Activated CD4-positive, alpha-beta T cell treated with anti-CD3 and anti-CD28 coated beads, Interleukin-2, amount 10 ng/mL, durations not matched to agents 24 days and 14 days (primary cell): ENCODE measurements at regions not wholly inside any gene's neighbourhood (a gene's known extent, or its start where the extent isn't known, plus 50 kb on each side); places are given as distances from the start of the nearest gene placed in this dataset.

Experiments used
- DNase-seq: peaks from one replicate; pipeline ENCODE4 v3.0.0; 2022
- H3K27ac Mint-ChIP-seq: one replicate; pipeline ENCODE4 v1.8.0; 2022; ENCODE audit warnings: mild to moderate bottlenecking, mixed read lengths
- H3K27me3 Mint-ChIP-seq: one replicate; pipeline ENCODE4 v1.8.0; 2022; ENCODE audit warnings: mixed read lengths
- H3K36me3 Mint-ChIP-seq: one replicate; pipeline ENCODE4 v1.8.0; 2022; ENCODE audit warnings: low read depth, mild to moderate bottlenecking, mixed read lengths
- H3K4me1 Mint-ChIP-seq: one replicate; pipeline ENCODE4 v1.8.0; 2021; ENCODE audit warnings: mixed read lengths
- H3K4me3 Mint-ChIP-seq: one replicate; pipeline ENCODE4 v1.8.0; 2022; ENCODE audit warnings: mild to moderate bottlenecking, moderate library complexity, mixed read lengths
- H3K9me3 Mint-ChIP-seq: one replicate; pipeline ENCODE4 v1.8.0; 2021; ENCODE audit warnings: mixed read lengths
- intact Hi-C: fragments of 100-400 bp; cut with micrococcal nuclease; formaldehyde crosslinking; loops from one replicate; pipeline ENCODE4 v1.15.1; 2023

DNA sequence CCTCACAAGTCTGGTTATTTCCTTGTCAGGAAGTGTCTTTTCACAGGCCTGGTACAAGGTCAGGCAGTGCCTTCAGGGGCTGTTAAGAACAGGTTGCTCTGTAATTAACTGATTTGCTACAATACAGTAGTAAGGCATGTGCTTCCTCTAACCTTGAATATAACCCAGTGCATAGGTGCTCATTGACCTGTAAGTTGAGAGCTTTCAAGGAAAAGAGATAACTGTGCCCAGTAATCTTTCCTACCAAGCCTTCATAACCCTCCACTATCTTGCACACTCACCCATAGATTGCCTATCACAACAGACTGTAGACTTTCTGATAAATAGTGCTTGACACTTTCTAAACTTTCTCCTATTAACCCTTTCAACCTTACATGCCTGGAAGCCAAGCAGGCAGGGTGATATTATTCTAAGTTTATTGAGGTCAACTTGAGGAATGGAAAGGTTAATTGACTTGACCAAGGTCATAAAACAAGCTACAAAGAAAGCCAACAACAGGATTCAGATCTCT, 148.1 kb downstream of the PPARGC1A start:
- no peaks in the 10 kb centered on the region for H3K36me3 Mint-ChIP-seq
- H3K9me3 Mint-ChIP-seq = no peaks in the 10 kb centered on the region
- H3K4me3 Mint-ChIP-seq = no peak overlapping the region
- no peak overlapping the region for H3K27ac Mint-ChIP-seq
- intact Hi-C loops = no loop called here
- no peak for DNase-seq
- no peaks in the 10 kb centered on the region for H3K27me3 Mint-ChIP-seq
- no peaks in the 10 kb centered on the region for H3K4me1 Mint-ChIP-seq

DNA sequence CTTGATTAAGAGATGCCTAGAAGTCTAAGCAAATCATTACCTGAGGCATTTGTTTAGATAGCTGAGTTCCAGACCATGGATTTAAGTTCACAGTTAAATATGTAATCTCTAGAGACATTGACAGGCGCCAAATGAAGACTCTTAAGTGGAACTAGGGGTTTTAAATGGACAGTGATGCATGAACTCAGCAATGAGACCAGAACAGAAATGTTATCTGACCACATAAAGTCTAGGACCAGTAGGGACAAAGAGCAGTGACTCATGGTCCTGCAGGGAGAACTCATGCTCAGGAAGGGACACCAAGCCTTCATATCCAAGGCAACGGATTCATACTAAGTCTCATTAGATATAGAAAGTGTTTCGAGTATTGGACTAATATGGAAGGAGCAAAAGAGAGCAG, 152.3 kb downstream of the PPARGC1A start:
- no peak overlapping the region for H3K27ac Mint-ChIP-seq
- no peak for DNase-seq
- no peaks in the 10 kb centered on the region for H3K4me1 Mint-ChIP-seq
- intact Hi-C loops = no loop called here
- H3K36me3 Mint-ChIP-seq = no peaks in the 10 kb centered on the region
- no peaks in the 10 kb centered on the region for H3K9me3 Mint-ChIP-seq
- H3K4me3 Mint-ChIP-seq = no peak overlapping the region
- no peaks in the 10 kb centered on the region for H3K27me3 Mint-ChIP-seq

DNA sequence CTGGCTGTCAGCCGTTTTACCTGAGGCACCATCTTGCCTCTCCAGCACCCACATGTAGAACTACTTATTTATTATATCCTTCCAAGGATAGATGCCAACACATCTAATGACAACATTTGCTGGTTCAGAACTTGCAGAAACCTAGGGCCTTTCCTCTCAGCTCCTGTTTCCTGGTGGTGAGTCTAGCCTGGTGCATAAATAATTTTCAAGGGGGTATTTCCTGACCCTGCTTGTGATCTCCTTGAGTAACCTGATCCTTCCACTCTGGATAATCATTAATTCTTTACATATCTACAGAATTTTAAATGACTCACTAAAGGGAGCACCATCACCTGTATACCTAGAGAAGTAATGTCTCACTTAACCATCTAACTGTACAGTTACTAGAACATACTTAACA, 153.4 kb downstream of the PPARGC1A start:
- intact Hi-C loops = no loop called here
- no peak overlapping the region for H3K27ac Mint-ChIP-seq
- DNase-seq = no peak
- H3K36me3 Mint-ChIP-seq = no peaks in the 10 kb centered on the region
- H3K27me3 Mint-ChIP-seq = no peaks in the 10 kb centered on the region
- no peaks in the 10 kb centered on the region for H3K4me1 Mint-ChIP-seq
- H3K9me3 Mint-ChIP-seq = no peaks in the 10 kb centered on the region
- no peak overlapping the region for H3K4me3 Mint-ChIP-seq

DNA sequence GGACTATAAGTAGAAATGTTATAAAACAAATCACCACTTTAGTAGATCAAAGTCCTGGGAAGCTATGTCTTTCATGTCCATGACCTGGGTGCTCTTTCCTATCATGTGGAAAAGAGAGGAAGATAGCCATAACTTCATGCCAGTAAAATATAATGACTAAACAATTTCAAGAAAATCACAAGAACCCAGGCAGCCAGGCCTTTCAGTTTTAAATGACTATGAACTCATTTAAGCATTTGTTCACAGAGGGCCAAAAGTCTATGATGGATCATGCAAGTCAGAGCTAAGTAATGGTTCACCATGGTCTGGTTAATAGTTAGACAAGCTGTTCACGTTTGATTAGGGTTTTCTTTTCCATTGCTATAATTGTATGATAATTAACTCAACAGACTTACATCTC, 155.8 kb downstream of the PPARGC1A start:
- Mint-ChIP-seq H3K9me3 (no peaks in the 10 kb centered on the region), H3K36me3 (no peaks in the 10 kb centered on the region), H3K27ac (no peak overlapping the region), H3K27me3 (no peaks in the 10 kb centered on the region), H3K4me3 (no peak overlapping the region), H3K4me1 (no peaks in the 10 kb centered on the region)
- no peak for DNase-seq
- intact Hi-C loops = no loop called here

DNA sequence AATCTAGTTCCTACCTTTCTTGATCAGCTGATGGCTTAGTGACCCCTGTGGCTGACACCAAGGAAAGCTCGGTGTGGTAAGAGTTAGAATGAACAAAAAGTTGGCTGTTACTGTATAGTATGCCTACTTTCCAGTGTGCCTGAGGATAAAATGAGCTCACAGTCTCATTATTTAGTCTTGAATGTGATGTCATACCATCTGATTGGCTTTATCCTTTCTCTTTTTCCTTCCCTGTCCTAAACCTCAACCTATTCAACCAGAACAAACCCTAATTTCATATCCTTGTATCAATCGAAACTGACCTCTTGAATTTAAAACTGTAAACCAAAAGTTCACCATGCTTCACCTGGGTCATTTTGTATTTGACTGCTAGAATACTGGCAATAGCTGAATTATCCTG, 156.4 kb downstream of the PPARGC1A start:
- intact Hi-C loops = no loop called here
- no peaks in the 10 kb centered on the region for H3K36me3 Mint-ChIP-seq
- H3K27ac Mint-ChIP-seq = no peak overlapping the region
- no peaks in the 10 kb centered on the region for H3K27me3 Mint-ChIP-seq
- no peaks in the 10 kb centered on the region for H3K9me3 Mint-ChIP-seq
- H3K4me3 Mint-ChIP-seq = no peak overlapping the region
- DNase-seq = no peak
- no peaks in the 10 kb centered on the region for H3K4me1 Mint-ChIP-seq

DNA sequence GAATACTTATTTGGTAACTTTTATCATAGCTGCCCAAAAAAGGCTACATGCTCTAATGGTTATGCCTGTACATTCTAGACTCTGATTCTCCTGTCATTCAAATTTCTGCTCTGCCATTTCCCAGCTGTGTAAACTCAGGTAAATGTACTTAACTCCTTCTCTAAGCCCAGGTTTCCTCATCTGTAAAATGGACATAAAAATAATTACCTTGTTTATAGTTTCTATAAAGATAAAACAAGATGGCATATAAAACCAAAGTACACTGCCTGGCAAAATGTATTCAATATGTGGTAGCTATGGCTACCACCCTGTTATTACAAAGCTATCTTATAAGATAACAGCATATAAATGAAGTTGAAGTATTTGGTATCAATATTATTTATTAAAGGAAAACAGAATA, 158.8 kb downstream of the PPARGC1A start:
- Mint-ChIP-seq H3K27ac (no peak overlapping the region), H3K36me3 (no peaks in the 10 kb centered on the region), H3K4me3 (no peak overlapping the region), H3K4me1 (no peaks in the 10 kb centered on the region), H3K27me3 (no peaks in the 10 kb centered on the region), H3K9me3 (no peaks in the 10 kb centered on the region)
- intact Hi-C loops = no loop called here
- no peak for DNase-seq

DNA sequence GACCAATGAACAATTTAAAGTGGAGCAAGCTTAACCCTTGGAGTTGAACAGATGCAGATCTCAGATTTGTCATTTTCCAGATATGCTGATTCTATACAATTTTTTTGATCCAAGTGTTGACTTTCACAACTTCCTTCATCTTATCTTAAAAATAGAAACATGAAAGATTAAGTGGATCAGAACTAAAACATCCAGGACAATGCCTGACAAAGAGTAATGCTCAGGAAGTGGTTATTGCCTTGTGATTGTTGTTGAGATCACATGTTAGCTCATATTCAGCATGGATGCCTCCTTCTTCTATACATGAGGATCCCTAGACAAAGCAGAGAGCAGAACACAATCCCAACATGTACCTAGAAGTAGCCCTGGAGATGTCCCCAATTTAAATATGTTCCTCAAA, 160.9 kb downstream of the PPARGC1A start:
- no peak overlapping the region for H3K4me3 Mint-ChIP-seq
- DNase-seq = no peak
- H3K27ac Mint-ChIP-seq = no peak overlapping the region
- intact Hi-C loops = no loop called here
- no peaks in the 10 kb centered on the region for H3K36me3 Mint-ChIP-seq
- H3K27me3 Mint-ChIP-seq = no peaks in the 10 kb centered on the region
- no peaks in the 10 kb centered on the region for H3K9me3 Mint-ChIP-seq
- H3K4me1 Mint-ChIP-seq = no peaks in the 10 kb centered on the region

DNA sequence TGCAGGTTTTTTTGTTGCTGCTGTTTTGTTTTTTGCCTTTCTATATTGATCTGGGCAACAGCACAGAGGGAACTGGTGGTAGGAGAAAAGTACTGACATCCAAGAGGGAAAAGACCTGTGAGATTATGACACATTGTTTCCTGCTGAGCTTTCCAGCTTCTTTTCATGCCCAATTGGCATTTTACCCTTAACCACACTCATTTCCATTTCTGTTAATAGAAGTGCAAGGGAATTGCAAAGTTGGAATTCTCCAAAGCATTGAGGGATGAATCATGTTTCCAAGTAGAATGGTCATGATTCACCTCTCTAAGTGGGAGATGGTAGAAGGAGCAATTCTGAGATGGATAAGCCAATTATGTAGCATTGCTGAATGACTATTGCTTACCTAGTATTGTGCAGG, 161.5 kb downstream of the PPARGC1A start:
- no peaks in the 10 kb centered on the region for H3K36me3 Mint-ChIP-seq
- H3K4me3 Mint-ChIP-seq = no peak overlapping the region
- no peak overlapping the region for H3K27ac Mint-ChIP-seq
- H3K27me3 Mint-ChIP-seq = no peaks in the 10 kb centered on the region
- no peaks in the 10 kb centered on the region for H3K4me1 Mint-ChIP-seq
- H3K9me3 Mint-ChIP-seq = no peaks in the 10 kb centered on the region
- DNase-seq = no peak
- intact Hi-C loops = no loop called here

DNA sequence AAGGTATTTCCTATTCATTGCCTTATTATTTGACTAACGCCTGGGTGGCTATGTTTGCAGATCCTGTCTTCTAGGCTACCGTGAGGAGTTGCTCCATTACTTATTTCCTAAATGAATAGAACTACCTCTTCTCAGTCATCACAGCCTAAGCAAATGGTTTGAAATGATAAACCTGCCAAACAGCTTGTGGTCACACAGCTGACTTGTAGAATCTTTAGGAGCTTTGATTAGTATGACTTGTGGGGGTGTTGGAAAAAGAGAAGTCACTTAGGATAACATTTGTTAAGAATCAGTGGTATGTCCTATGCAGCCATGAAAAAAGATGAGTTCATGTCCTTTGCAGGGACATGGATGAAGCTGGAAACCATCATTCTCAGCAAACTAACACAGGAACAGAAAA, 169.3 kb downstream of the PPARGC1A start:
- no peak overlapping the region for H3K27ac Mint-ChIP-seq
- no peaks in the 10 kb centered on the region for H3K4me1 Mint-ChIP-seq
- DNase-seq = no peak
- no peaks in the 10 kb centered on the region for H3K9me3 Mint-ChIP-seq
- no peaks in the 10 kb centered on the region for H3K27me3 Mint-ChIP-seq
- H3K4me3 Mint-ChIP-seq = no peak overlapping the region
- H3K36me3 Mint-ChIP-seq = no peaks in the 10 kb centered on the region
- intact Hi-C loops = no loop called here

DNA sequence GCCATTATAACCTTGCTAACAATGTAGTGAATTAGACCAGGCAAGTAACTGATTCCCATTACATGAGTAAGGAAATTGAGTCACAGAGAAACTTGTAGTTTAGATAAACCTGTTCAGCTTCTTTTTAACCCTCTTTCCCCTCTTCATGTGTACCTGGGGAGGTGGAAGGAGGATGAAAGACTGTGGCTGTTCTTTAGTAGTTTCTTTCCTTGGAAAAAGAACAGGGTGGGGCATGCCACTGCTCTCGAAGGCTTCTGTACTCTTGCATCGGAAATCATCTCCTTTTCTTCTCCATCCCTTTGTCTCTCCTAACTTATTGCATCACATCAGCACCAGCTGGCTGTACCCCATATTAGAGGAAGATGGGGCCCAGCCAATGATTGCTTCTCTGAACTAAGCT, 171.4 kb downstream of the PPARGC1A start:
- DNase-seq = no peak
- H3K4me1 Mint-ChIP-seq = no peaks in the 10 kb centered on the region
- H3K36me3 Mint-ChIP-seq = no peaks in the 10 kb centered on the region
- H3K27ac Mint-ChIP-seq = no peak overlapping the region
- intact Hi-C loops = no loop called here
- no peak overlapping the region for H3K4me3 Mint-ChIP-seq
- no peaks in the 10 kb centered on the region for H3K27me3 Mint-ChIP-seq
- no peaks in the 10 kb centered on the region for H3K9me3 Mint-ChIP-seq

DNA sequence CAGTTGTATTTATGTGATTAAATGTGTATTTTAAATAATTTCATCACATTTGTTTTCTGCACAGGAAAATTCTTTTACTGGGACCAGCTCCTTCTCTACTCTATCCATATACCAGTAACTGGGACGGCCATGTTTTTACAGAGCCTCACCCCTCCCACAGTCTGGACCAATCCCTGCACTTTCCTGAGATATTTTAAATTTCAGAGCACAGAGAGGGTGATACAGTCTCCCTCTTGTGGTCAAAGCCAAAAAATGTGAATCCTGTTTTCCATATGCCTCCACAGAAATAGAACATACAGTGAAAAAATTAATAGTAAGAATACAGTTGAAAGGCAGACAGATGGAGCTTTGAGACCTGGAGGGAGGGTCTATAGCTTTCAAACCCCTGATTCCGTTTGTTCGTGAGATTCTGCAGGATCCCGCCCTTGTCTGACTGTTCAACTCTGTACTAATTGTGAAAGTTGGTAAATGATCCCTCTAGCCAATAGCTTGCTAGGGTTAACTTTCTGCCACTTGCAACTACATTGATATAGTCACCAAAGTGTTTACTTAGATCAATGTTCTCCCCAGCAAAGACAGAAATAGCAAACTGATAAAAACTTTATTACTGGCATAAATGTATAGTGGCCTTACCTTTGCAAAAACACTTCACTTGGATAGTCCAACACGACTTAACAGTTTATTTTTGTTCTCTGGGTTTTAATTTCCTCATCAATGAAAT, 172.2 kb downstream of the PPARGC1A start:
- H3K9me3 Mint-ChIP-seq = no peaks in the 10 kb centered on the region
- H3K27ac Mint-ChIP-seq = no peak overlapping the region
- no peaks in the 10 kb centered on the region for H3K27me3 Mint-ChIP-seq
- no peaks in the 10 kb centered on the region for H3K4me1 Mint-ChIP-seq
- no peak for DNase-seq
- no peaks in the 10 kb centered on the region for H3K36me3 Mint-ChIP-seq
- intact Hi-C loops = no loop called here
- H3K4me3 Mint-ChIP-seq = no peak overlapping the region

DNA sequence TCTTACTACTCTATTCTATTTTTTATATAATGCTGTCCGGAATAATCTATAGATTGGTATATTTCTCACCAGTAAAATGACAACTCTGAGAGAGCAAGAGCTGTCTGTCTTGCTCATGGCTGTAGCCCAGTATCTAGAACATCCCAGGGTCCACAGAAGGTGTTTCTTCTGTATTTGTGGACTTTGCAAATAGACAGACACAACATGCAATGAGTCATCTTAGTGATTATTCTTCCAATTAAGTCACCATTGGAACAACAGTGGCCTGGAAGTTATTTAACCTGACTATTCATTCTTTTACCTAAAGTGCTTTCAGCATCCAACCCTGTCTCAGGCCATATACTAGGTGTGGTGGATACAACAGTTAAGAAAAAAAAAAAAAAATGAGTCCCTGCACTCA, 179.5 kb downstream of the PPARGC1A start:
- Mint-ChIP-seq H3K4me3 (no peak overlapping the region), H3K4me1 (no peaks in the 10 kb centered on the region)

DNA sequence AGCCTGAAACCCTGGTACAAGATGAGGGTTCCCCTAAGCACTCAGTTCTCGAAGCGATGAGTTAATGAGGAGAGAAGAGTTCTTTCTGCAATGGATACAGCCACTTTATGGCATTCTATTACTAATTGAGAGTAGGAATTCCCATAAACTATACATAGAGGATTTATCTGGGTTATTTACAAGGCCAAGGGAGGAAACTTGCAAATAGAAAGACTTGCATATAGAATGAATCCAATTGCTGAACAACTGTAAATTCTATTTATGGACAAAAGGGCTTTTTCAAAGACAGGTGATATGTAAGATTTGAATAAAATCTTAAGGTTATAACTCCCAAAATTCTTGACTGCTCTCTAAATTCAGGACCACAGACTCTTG, 182.2 kb downstream of the PPARGC1A start:
- no peaks in the 10 kb centered on the region for H3K36me3 Mint-ChIP-seq
- intact Hi-C loops = no loop called here
- no peak overlapping the region for H3K27ac Mint-ChIP-seq
- H3K27me3 Mint-ChIP-seq = no peaks in the 10 kb centered on the region
- H3K9me3 Mint-ChIP-seq = no peaks in the 10 kb centered on the region
- H3K4me1 Mint-ChIP-seq = no peaks in the 10 kb centered on the region
- no peak overlapping the region for H3K4me3 Mint-ChIP-seq
- no peak for DNase-seq

More for the DNA sequence above, 179.5 kb downstream of the PPARGC1A start:
- Mint-ChIP-seq H3K27me3 (no peaks in the 10 kb centered on the region), H3K9me3 (no peaks in the 10 kb centered on the region), H3K27ac (no peak overlapping the region), H3K36me3 (no peaks in the 10 kb centered on the region)
- intact Hi-C loops = no loop called here
- no peak for DNase-seq

DNA sequence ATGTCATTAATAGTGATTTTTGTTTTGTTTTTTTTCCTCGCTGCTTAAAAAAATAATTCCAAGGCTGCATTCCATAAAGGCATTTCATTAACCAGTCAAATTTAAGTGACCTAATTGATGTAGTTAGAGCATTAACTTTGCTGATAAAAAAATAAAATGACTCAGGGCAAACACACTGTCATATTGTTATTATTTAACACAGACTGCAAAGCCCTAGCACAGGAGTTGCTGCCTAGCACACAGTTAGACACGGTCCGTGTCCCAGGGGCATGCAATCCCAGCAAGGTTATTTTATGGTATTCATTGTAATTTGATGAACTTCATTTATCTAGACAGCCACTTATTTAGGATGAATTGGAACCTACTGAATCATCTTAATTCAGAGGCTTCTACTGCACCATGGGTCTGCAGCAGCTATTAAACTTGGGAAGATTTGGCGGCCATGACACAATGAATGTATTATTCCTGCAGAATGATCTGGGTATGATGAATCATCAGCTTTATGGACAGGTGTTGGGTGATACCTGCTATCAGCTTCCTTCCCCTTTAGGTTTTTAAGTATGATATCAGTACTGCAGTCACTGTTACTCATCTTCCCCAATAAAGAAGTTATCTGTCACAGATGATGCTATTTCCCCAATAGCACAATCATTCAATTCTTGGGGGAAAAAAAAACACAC, 182.7 kb downstream of the PPARGC1A start:
- no peak overlapping the region for H3K4me3 Mint-ChIP-seq
- intact Hi-C loops = no loop called here
- no peaks in the 10 kb centered on the region for H3K27me3 Mint-ChIP-seq

DNA sequence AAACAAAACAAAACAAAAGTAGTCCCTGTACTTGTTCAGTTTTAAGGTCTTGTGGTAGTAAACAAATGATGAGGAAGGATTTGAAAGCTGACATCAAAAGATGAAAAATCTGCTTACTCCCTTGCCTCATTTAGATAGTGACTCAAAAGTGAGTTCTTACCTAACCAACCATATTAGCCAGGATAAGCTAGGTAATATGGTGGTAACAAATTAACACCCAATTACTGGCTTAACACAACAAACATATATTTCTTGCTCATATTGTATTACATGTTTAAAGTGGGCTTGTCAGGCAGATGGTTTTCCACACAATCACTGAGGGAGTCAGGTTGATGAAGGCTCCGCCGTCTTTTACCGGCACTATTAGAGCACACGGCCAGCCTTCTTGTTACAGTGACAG, 189.7 kb downstream of the PPARGC1A start:
- no peak overlapping the region for H3K27ac Mint-ChIP-seq
- H3K27me3 Mint-ChIP-seq = no peaks in the 10 kb centered on the region
- no peaks in the 10 kb centered on the region for H3K36me3 Mint-ChIP-seq
- no peak overlapping the region for H3K4me3 Mint-ChIP-seq
- no peaks in the 10 kb centered on the region for H3K9me3 Mint-ChIP-seq
- H3K4me1 Mint-ChIP-seq = no peaks in the 10 kb centered on the region
- intact Hi-C loops = no loop called here
- no peak for DNase-seq

More for the DNA sequence above, 182.7 kb downstream of the PPARGC1A start:
- no peaks in the 10 kb centered on the region for H3K4me1 Mint-ChIP-seq
- no peaks in the 10 kb centered on the region for H3K36me3 Mint-ChIP-seq
- H3K27ac Mint-ChIP-seq = no peak overlapping the region
- no peak for DNase-seq
- H3K9me3 Mint-ChIP-seq = no peaks in the 10 kb centered on the region
